OCI-LY3 (cell line): ENCODE measurements at regions not wholly inside any gene's neighbourhood (a gene's known extent, or its start where the extent isn't known, plus 50 kb on each side); places are given as distances from the start of the nearest gene placed in this dataset.

Source experiments
- H2AFZ ChIP-seq: fragments of 200-600, 300-600 bp; shearing (Covaris generic); 2 replicates; pipeline ENCODE4 v1.6.0; 2014; ENCODE audit warnings: antibody characterized with exemption, low read depth, low read length
- H3K27ac ChIP-seq: fragments of 200-600, 300-600 bp; sonication (generic); 2 replicates; pipeline ENCODE4 v1.5.1; 2014; ENCODE audit warnings: mild to moderate bottlenecking, low read length, moderate library complexity, mixed read lengths
- H3K27me3 ChIP-seq: fragments of 200-600, 300-600 bp; sonication (generic); 2 replicates; pipeline ENCODE4 v1.6.1; 2014; ENCODE audit warnings: low read depth, low read length, mixed read lengths
- H3K36me3 ChIP-seq: fragments of 200-600, 300-600 bp; sonication (generic); replicated peaks from 2 replicates; pipeline ENCODE3; 2014; ENCODE audit warnings: low read depth, low read length, mixed read lengths
- H3K4me1 ChIP-seq: fragments of 300-600, 200-600 bp; sonication (generic); 2 replicates; pipeline ENCODE4 v1.6.1; 2014; ENCODE audit warnings: low read length, mixed read lengths
- H3K4me2 ChIP-seq: fragments of 200-600, 300-600 bp; sonication (generic); 2 replicates; pipeline ENCODE4 v1.6.1; 2014; ENCODE audit warnings: low read length, mixed read lengths
- H3K4me3 ChIP-seq: fragments of 300-600, 200-600 bp; sonication (generic); 2 replicates; pipeline ENCODE4 v1.5.1; 2014; ENCODE audit warnings: antibody characterized with exemption, mild to moderate bottlenecking, low read length, moderate library complexity
- H3K79me2 ChIP-seq: fragments of 300-600, 200-600 bp; shearing (Covaris generic); 2 replicates; pipeline ENCODE4 v1.6.1; 2014; ENCODE audit warnings: mild to moderate bottlenecking, low read length, mixed read lengths
- H3K9ac ChIP-seq: fragments of 300-600, 200-600 bp; shearing (Covaris generic); 2 replicates; pipeline ENCODE4 v1.6.0; 2014; ENCODE audit warnings: mild to moderate bottlenecking, low read length, moderate library complexity
- H3K9me3 ChIP-seq: fragments of 200-600, 300-600 bp; shearing (Covaris generic); 2 replicates; pipeline ENCODE4 v1.6.1; 2014; ENCODE audit warnings: low read length, mixed read lengths; ENCODE audit not compliant: insufficient read depth
- H4K20me1 ChIP-seq: fragments of 200-600, 300-600 bp; sonication (generic); 2 replicates; pipeline ENCODE4 v1.6.1; 2016; ENCODE audit warnings: low read length, mixed read lengths; ENCODE audit not compliant: insufficient read depth
- CTCF ChIP-seq: fragments of 200-600, 300-600 bp; sonication (generic); IDR thresholded peaks from 2 replicates; pipeline ENCODE4 v1.5.1; 2014; ENCODE audit warnings: antibody characterized with exemption, low read length, low read depth
- EZH2phosphoT487 ChIP-seq: fragments of 200-600 bp; shearing (Covaris generic); IDR thresholded peaks from 2 replicates; pipeline ENCODE4 v1.6.1; 2018; ENCODE audit warnings: antibody characterized with exemption, mixed run types, low read depth

GRCh38 chr1:30397576-30397975 is 325.8 kb downstream of the MATN1 start:
- no peak for TF ChIP-seq EZH2phosphoT487
- TF ChIP-seq CTCF, result no peak
- H3K4me3 ChIP-seq, result no peak overlapping the region

GRCh38 chr1:30395631-30396030 is 327.8 kb downstream of the MATN1 start:
- no peak overlapping the region for H2AFZ ChIP-seq
- no peaks in the 10 kb centered on the region for H3K79me2 ChIP-seq
- no peaks in the 10 kb centered on the region for H3K4me1 ChIP-seq
- no peaks in the 10 kb centered on the region for H4K20me1 ChIP-seq
- H3K9me3 ChIP-seq, result no peaks in the 10 kb centered on the region
- H3K4me2 ChIP-seq, result no peak overlapping the region
- H3K27me3 ChIP-seq, result peaks cover 4% of the 10 kb centered on the region; the same call in 1 of the 2 replicates
- H3K27ac ChIP-seq, result no peak overlapping the region
- no peak for TF ChIP-seq CTCF
- TF ChIP-seq EZH2phosphoT487, result no peak
- no peak overlapping the region for H3K4me3 ChIP-seq
- no peaks in the 10 kb centered on the region for H3K36me3 ChIP-seq
- no peak overlapping the region for H3K9ac ChIP-seq

More at GRCh38 chr1:30397576-30397975, 325.8 kb downstream of the MATN1 start:
- H3K4me1 ChIP-seq, result no peaks in the 10 kb centered on the region
- H3K79me2 ChIP-seq, result no peaks in the 10 kb centered on the region
- no peaks in the 10 kb centered on the region for H4K20me1 ChIP-seq
- peaks cover 3% of the 10 kb centered on the region; the same call in 1 of the 2 replicates for H3K27me3 ChIP-seq
- no peak overlapping the region for H3K27ac ChIP-seq
- no peak overlapping the region for H2AFZ ChIP-seq
- no peaks in the 10 kb centered on the region for H3K9me3 ChIP-seq
- no peak overlapping the region for H3K9ac ChIP-seq
- H3K4me2 ChIP-seq, result no peak overlapping the region
- no peaks in the 10 kb centered on the region for H3K36me3 ChIP-seq

- Histone ChIP-seq H3K9me3 (no peaks in the 10 kb centered on the region), H4K20me1 (no peaks in the 10 kb centered on the region), H3K27me3 (peaks cover 4% of the 10 kb centered on the region; the same call in 1 of the 2 replicates), H3K4me3 (no peak overlapping the region; the same call in 1 of the 2 replicates), H2AFZ (no peak overlapping the region), H3K79me2 (no peaks in the 10 kb centered on the region), H3K27ac (peak overlapping the region; percentile 49; the same call in 1 of the 2 replicates), H3K4me1 (peaks cover 22% of the 10 kb centered on the region), H3K4me2 (peak overlapping the region; percentile 45), H3K36me3 (no peaks in the 10 kb centered on the region), H3K9ac (no peak overlapping the region; the same call in 1 of the 2 replicates)
- TF ChIP-seq EZH2phosphoT487 (no peak), CTCF (no peak)
Measured at GRCh38 chr1:30388386-30388785, 335.0 kb downstream of the MATN1 start.

GRCh38 chr1:30386156-30386926 is 337.0 kb downstream of the MATN1 start:
- H3K79me2 ChIP-seq, result no peaks in the 10 kb centered on the region
- H3K4me1 ChIP-seq, result peaks cover 22% of the 10 kb centered on the region
- H3K27ac ChIP-seq, result no peak overlapping the region
- no peak overlapping the region for H3K9ac ChIP-seq
- H3K36me3 ChIP-seq, result no peaks in the 10 kb centered on the region
- H3K4me2 ChIP-seq, result no peak overlapping the region
- H3K4me3 ChIP-seq, result no peak overlapping the region
- no peaks in the 10 kb centered on the region for H3K9me3 ChIP-seq
- H3K27me3 ChIP-seq, result no peaks in the 10 kb centered on the region
- H2AFZ ChIP-seq, result no peak overlapping the region
- TF ChIP-seq EZH2phosphoT487, result no peak
- TF ChIP-seq CTCF, result no peak
- H4K20me1 ChIP-seq, result no peaks in the 10 kb centered on the region
